GM18498 (cell line): ENCODE measurements at regions not wholly inside any gene's neighbourhood (a gene's known extent, or its start where the extent isn't known, plus 50 kb on each side); places are given as distances from the start of the nearest gene placed in this dataset.

ENCODE experiments used
- ATAC-seq: cut with Tn5 transposase; IDR thresholded peaks from one replicate; pipeline ENCODE4 v1.9.1; 2021; ENCODE audit warnings: mild to moderate bottlenecking, moderate library complexity; ENCODE audit not compliant: unreplicated experiment

- ATAC-seq, result no peak
Measured at GRCh38 chr5:133806847-133807246, 161.6 kb downstream of the C5orf15 start.

GRCh38 chr5:133801955-133802751, 166.3 kb downstream of the C5orf15 start:
- ATAC-seq, result no peak

GRCh38 chr5:133801431-133801830, 167.0 kb downstream of the C5orf15 start:
- no peak for ATAC-seq

GRCh38 chr5:133799571-133800237, 168.7 kb downstream of the C5orf15 start:
- ATAC-seq, result no peak

- no peak for ATAC-seq
Measured at GRCh38 chr5:133797167-133797566, 171.3 kb downstream of the C5orf15 start.

- ATAC-seq, result no peak
Measured at GRCh38 chr5:133796186-133796585, 172.2 kb downstream of the C5orf15 start.

- ATAC-seq, result no peak
Measured at GRCh38 chr5:133794771-133795415, 173.5 kb downstream of the C5orf15 start.

- ATAC-seq, result no peak
Measured at GRCh38 chr5:133793756-133794465, 174.5 kb downstream of the C5orf15 start.

- ATAC-seq, result no peak
Measured at GRCh38 chr5:133792655-133793054, 175.8 kb downstream of the C5orf15 start.

GRCh38 chr5:133792024-133792423, 176.4 kb downstream of the C5orf15 start:
- no peak for ATAC-seq

GRCh38 chr5:133790898-133791297, 177.5 kb downstream of the C5orf15 start:
- ATAC-seq, result no peak

GRCh38 chr5:133789428-133789827, 177.1 kb upstream of the FSTL4 start:
- no peak for ATAC-seq

- ATAC-seq, result no peak
Measured at GRCh38 chr5:133788121-133788520, 175.8 kb upstream of the FSTL4 start.

GRCh38 chr5:133786420-133786819, 174.1 kb upstream of the FSTL4 start:
- ATAC-seq, result no peak

GRCh38 chr5:133785182-133785581, 172.8 kb upstream of the FSTL4 start:
- no peak for ATAC-seq

- ATAC-seq, result no peak
Measured at GRCh38 chr5:133783481-133783880, 171.1 kb upstream of the FSTL4 start.

GRCh38 chr5:133782736-133783135, 170.4 kb upstream of the FSTL4 start:
- no peak for ATAC-seq

GRCh38 chr5:133781436-133782225, 169.3 kb upstream of the FSTL4 start:
- no peak for ATAC-seq

GRCh38 chr5:133780619-133781280, 168.4 kb upstream of the FSTL4 start:
- ATAC-seq, result no peak
